Eye (tissue), 1 donor: ENCODE measurements at regions not wholly inside any gene's neighbourhood (a gene's known extent, or its start where the extent isn't known, plus 50 kb on each side); places are given as distances from the start of the nearest gene placed in this dataset.

Experiments used
- DNase-seq: peaks from one replicate; pipeline ENCODE4 v3.0.0-alpha.2; 2015

- DNase-seq: no peak
These were observed 177.8 kb downstream of the OLFM4 start for GRCh38 chr13:53206455-53206854.

GRCh38 chr13:53207556-53207955 is 178.9 kb downstream of the OLFM4 start:
- DNase-seq: no peak

- peak; percentile 67 for DNase-seq
These were observed 185.8 kb downstream of the OLFM4 start for GRCh38 chr13:53214433-53214832.

GRCh38 chr13:53215563-53215962 is 186.9 kb downstream of the OLFM4 start:
- no peak for DNase-seq

GRCh38 chr13:53216773-53217172 is 188.2 kb downstream of the OLFM4 start:
- no peak for DNase-seq

- no peak for DNase-seq
These were observed 188.6 kb downstream of the OLFM4 start for GRCh38 chr13:53217194-53217593.

GRCh38 chr13:53220038-53220437 is 191.4 kb downstream of the OLFM4 start:
- DNase-seq: no peak

GRCh38 chr13:53237696-53238095 is 209.1 kb downstream of the OLFM4 start:
- DNase-seq: peak; percentile 34

- peak; percentile 48 for DNase-seq
These were observed 209.6 kb downstream of the OLFM4 start for GRCh38 chr13:53238261-53238660.

GRCh38 chr13:53240401-53241025 is 211.9 kb downstream of the OLFM4 start:
- DNase-seq: peak; percentile 84

- DNase-seq: peak; percentile 77
These were observed 213.3 kb downstream of the OLFM4 start for GRCh38 chr13:53241891-53242348.

- DNase-seq: no peak
These were observed 220.6 kb downstream of the OLFM4 start for GRCh38 chr13:53249236-53249635.

- peak; percentile 95 for DNase-seq
These were observed 221.8 kb downstream of the OLFM4 start for GRCh38 chr13:53250272-53250875.

GRCh38 chr13:53250977-53251376 is 222.4 kb downstream of the OLFM4 start:
- DNase-seq: no peak

GRCh38 chr13:53254500-53254899 is 225.9 kb downstream of the OLFM4 start:
- peak; percentile 59 for DNase-seq

- DNase-seq: no peak
These were observed 227.2 kb downstream of the OLFM4 start for GRCh38 chr13:53255795-53256194.

- no peak for DNase-seq
These were observed 232.0 kb downstream of the OLFM4 start for GRCh38 chr13:53260594-53260993.

- DNase-seq: no peak
These were observed 236.3 kb downstream of the OLFM4 start for GRCh38 chr13:53264751-53265385.

GRCh38 chr13:53266757-53267156 is 238.1 kb downstream of the OLFM4 start:
- no peak for DNase-seq

GRCh38 chr13:53269634-53270033 is 241.0 kb downstream of the OLFM4 start:
- DNase-seq: no peak

- DNase-seq: no peak
These were observed 244.3 kb downstream of the OLFM4 start for GRCh38 chr13:53272873-53273272.

- no peak for DNase-seq
These were observed 247.7 kb downstream of the OLFM4 start for GRCh38 chr13:53276265-53276664.

GRCh38 chr13:53281677-53282076 is 253.1 kb downstream of the OLFM4 start:
- no peak for DNase-seq

- peak; percentile 6 for DNase-seq
These were observed 257.4 kb downstream of the OLFM4 start for GRCh38 chr13:53285896-53286430.
